K562 (cell line): ENCODE measurements at regions not wholly inside any gene's neighbourhood (a gene's known extent, or its start where the extent isn't known, plus 50 kb on each side); places are given as distances from the start of the nearest gene placed in this dataset.

Experiments used
- ATAC-seq: fragments of 200-7000 bp; cut with Tn5 transposase; 3 replicates; pipeline ENCODE4 v1.9.1; 2020; ENCODE audit warnings: moderate library complexity
- BruUV-seq: library from RNA; stranded (reverse); fragments of 400-500 nt; replicated peaks from 2 replicates; lab custom pipeline; 2021; lab: Mats Ljungman, UMichigan
- CTCF ChIA-PET: fragments of 300-600 bp; formaldehyde crosslinking; extraction: SDS; loops from one replicate; lab custom pipeline; 2021; ENCODE audit warnings: low intra/inter-chr PET ratio; lab: Yijun Ruan, JAX
- POLR2A ChIA-PET: fragments of 300-600, 350-650 bp; sonication (Branson Sonifier 250); formaldehyde crosslinking; extraction: SDS; loops from one replicate; lab custom pipeline; 2021; ENCODE audit warnings: antibody characterized with exemption, inconsistent platforms; lab: Yijun Ruan, JAX
- DNase-seq, 4 experiments: peaks; one replicate each; pipeline versions ENCODE4 v3.0.0 to v3.0.0-alpha.2; 2011 to 2018; ENCODE audit warnings: low spot score in 3 of 4, mixed read lengths in 3 of 4; ENCODE audit errors: extremely low read depth in 1 of 4
- FAIRE-seq: peaks from 2 replicates; lab custom pipeline; 2011; peaks lifted over from hg19 to GRCh38; lab: Jason Lieb, UNC
- H2AFZ ChIP-seq: 2 replicates; pipeline ENCODE4 v1.6.0; 2011; ENCODE audit warnings: low read depth, low read length, control low read depth, inconsistent platforms
- H3K27ac ChIP-seq: fragments of 200-600 bp; 3 replicates; pipeline ENCODE4 v1.8.0; 2011; ENCODE audit warnings: low read depth, mild to moderate bottlenecking, control low read depth, inconsistent platforms, low read length, moderate library complexity, mixed read lengths; ENCODE audit errors: extremely low read depth
- H3K27me3 ChIP-seq, 2 experiments: fragments of 300-600 bp in 1 of 2; 2 replicates in 1 of 2; 3 replicates in 1 of 2; pipeline versions ENCODE4 v1.6.0 to v1.8.0; 2011; ENCODE audit warnings: inconsistent platforms in 2 of 2, low read length in 2 of 2, mild to moderate bottlenecking in 1 of 2, mixed read lengths in 1 of 2, moderate library complexity in 1 of 2; ENCODE audit not compliant: control insufficient read depth in 2 of 2, insufficient read depth in 2 of 2
- H3K36me3 ChIP-seq: fragments of 300-600 bp; 3 replicates; pipeline ENCODE4 v1.8.0; 2011; ENCODE audit warnings: mild to moderate bottlenecking, low read length, inconsistent platforms; ENCODE audit not compliant: control insufficient read depth, insufficient read depth
- H3K4me1 ChIP-seq, 2 experiments: fragments of 200-600 bp in 1 of 2; replicated peaks in 1 of 2; 2 replicates in 1 of 2; 3 replicates in 1 of 2; pipeline versions ENCODE4 v1.5.1 to v1.8.0; 2011; ENCODE audit warnings: inconsistent platforms in 2 of 2, low read length in 2 of 2, mild to moderate bottlenecking in 1 of 2, mixed read lengths in 1 of 2, moderate library complexity in 1 of 2; ENCODE audit not compliant: control insufficient read depth in 2 of 2, insufficient read depth in 2 of 2
- H3K4me2 ChIP-seq: 2 replicates; pipeline ENCODE4 v1.6.1; 2011; ENCODE audit warnings: low read length, control low read depth, inconsistent platforms, mixed read lengths; ENCODE audit not compliant: insufficient read depth
- H3K4me3 ChIP-seq: fragments of 200-600 bp; sonication (generic), shearing (Covaris generic); 2 replicates; pipeline ENCODE4 v1.5.1; 2016; ENCODE audit warnings: control low read depth, inconsistent platforms
- H3K79me2 ChIP-seq: fragments of 200-600 bp; 3 replicates; pipeline ENCODE4 v1.8.0; 2011; ENCODE audit warnings: low read length, inconsistent platforms; ENCODE audit not compliant: control insufficient read depth, insufficient read depth
- H3K9ac ChIP-seq, 2 experiments: 2 replicates each; pipeline versions ENCODE4 v1.6.0 to v1.6.1; 2011; ENCODE audit warnings: low read depth in 2 of 2, low read length in 2 of 2, control low read depth in 1 of 2, inconsistent platforms in 1 of 2, mild to moderate bottlenecking in 1 of 2, mixed read lengths in 1 of 2; ENCODE audit not compliant: insufficient read depth in 1 of 2
- H3K9me1 ChIP-seq: one replicate; pipeline ENCODE4 v1.6.0; 2011; ENCODE audit warnings: inconsistent platforms, mild to moderate bottlenecking, low read length, moderate library complexity; ENCODE audit not compliant: control insufficient read depth, insufficient read depth
- H3K9me3 ChIP-seq: replicated peaks from 2 replicates; pipeline ENCODE4 v1.5.1; 2011; ENCODE audit warnings: low read depth, low read length, inconsistent platforms; ENCODE audit not compliant: control insufficient read depth, insufficient read depth
- H4K20me1 ChIP-seq: replicated peaks from 2 replicates; pipeline ENCODE4 v1.6.1; 2011; ENCODE audit warnings: low read length, inconsistent platforms, mixed read lengths; ENCODE audit not compliant: control insufficient read depth, insufficient read depth
- CSDE1 ChIP-seq, 2 experiments: fragments of 450-650 bp; IDR thresholded peaks; 2 replicates each; pipeline ENCODE4 v1.6.1; 2016; ENCODE audit warnings: mild to moderate bottlenecking in 1 of 2
- EZH2 ChIP-seq: IDR thresholded peaks from 2 replicates; pipeline ENCODE4 v1.6.1; 2012; ENCODE audit warnings: low read depth, mild to moderate bottlenecking, inconsistent platforms, low read length, borderline replicate concordance
- HNRNPLL ChIP-seq: fragments of 200-400 bp; formaldehyde crosslinking; IDR thresholded peaks from 2 replicates; pipeline ENCODE4 v1.6.1; 2017; ENCODE audit warnings: low read length, low read depth, mild to moderate bottlenecking; ENCODE audit not compliant: poor library complexity, severe bottlenecking
- IRF1 ChIP-seq: sonication (generic); formaldehyde crosslinking; IDR thresholded peaks from 2 replicates; pipeline ENCODE4 v1.8.0; 2022; ENCODE audit warnings: missing genetic modification reagents, mild to moderate bottlenecking, borderline replicate concordance
- KLF13 ChIP-seq: fragments of 450-650 bp; IDR thresholded peaks from 2 replicates; pipeline ENCODE4 v1.6.1; 2016; ENCODE audit warnings: missing genetic modification characterization, low read depth, mild to moderate bottlenecking, missing compliant biosample characterization, moderate library complexity, borderline replicate concordance
- LCOR ChIP-seq: sonication (generic); formaldehyde crosslinking; IDR thresholded peaks from 2 replicates; pipeline ENCODE4 v1.8.0; 2022; ENCODE audit warnings: mild to moderate bottlenecking, missing genetic modification reagents
- PHTF2 ChIP-seq: fragments of 250-450 bp; sonication (Bioruptor Pico); IDR thresholded peaks from 2 replicates; pipeline ENCODE4 v1.5.0; 2021; ENCODE audit warnings: mild to moderate bottlenecking
- RBFOX2 ChIP-seq: fragments of 200-400 bp; formaldehyde crosslinking; IDR thresholded peaks from 2 replicates; pipeline ENCODE4 v1.6.1; 2017; ENCODE audit warnings: low read depth, mild to moderate bottlenecking, low read length, moderate library complexity
- RBM14 ChIP-seq: fragments of 200-400 bp; formaldehyde crosslinking; IDR thresholded peaks from 2 replicates; pipeline ENCODE4 v1.6.1; 2018; ENCODE audit warnings: low read depth, mild to moderate bottlenecking, low read length, moderate library complexity, borderline replicate concordance; ENCODE audit not compliant: insufficient read depth
- RFX5 ChIP-seq: IDR thresholded peaks from 2 replicates; pipeline ENCODE4 v1.6.1; 2011; ENCODE audit warnings: low read depth, mild to moderate bottlenecking, improper control_type of control experiment, low read length
- RFX7 ChIP-seq: fragments of 250-450 bp; sonication (Bioruptor Pico); IDR thresholded peaks from 2 replicates; pipeline ENCODE4 v1.5.1; 2021; ENCODE audit warnings: mild to moderate bottlenecking
- SMAD1 ChIP-seq: fragments of 150-350 bp; IDR thresholded peaks from 2 replicates; pipeline ENCODE4 v1.6.1; 2014; ENCODE audit warnings: low read length, low read depth; ENCODE audit not compliant: partially characterized antibody
- TRIM24 ChIP-seq, 2 experiments: fragments of 450-650 bp; IDR thresholded peaks; 2 replicates each; pipeline ENCODE4 v1.6.1; 2016
- TRIM25 ChIP-seq: fragments of 450-650 bp; IDR thresholded peaks from 2 replicates; pipeline ENCODE4 v1.7.0; 2016; ENCODE audit warnings: borderline replicate concordance
- ZNF140 ChIP-seq: fragments of 250-450 bp; sonication (Bioruptor Pico); IDR thresholded peaks from 2 replicates; pipeline ENCODE4 v1.8.0; 2021; ENCODE audit warnings: moderate library complexity, mild to moderate bottlenecking, inconsistent platforms
- ZNF263 ChIP-seq: sonication (generic); formaldehyde crosslinking; IDR thresholded peaks from 2 replicates; pipeline ENCODE4 v1.8.0; 2022; ENCODE audit warnings: mild to moderate bottlenecking, missing genetic modification reagents, borderline replicate concordance
- ZNF41 ChIP-seq: fragments of 250-450 bp; sonication (Bioruptor Pico); conservative IDR thresholded peaks from 2 replicates; pipeline ENCODE4 v1.4.0; 2020; ENCODE audit warnings: mild to moderate bottlenecking
- ZSCAN32 ChIP-seq: fragments of 450-650 bp; formaldehyde crosslinking; IDR thresholded peaks from 2 replicates; pipeline ENCODE4 v1.4.0; 2020; ENCODE audit warnings: mild to moderate bottlenecking, moderate library complexity
- WGBS: fragments of 100-300 bp; shearing (Covaris generic); methylation state at CpG from one replicate; pipeline ENCODE4 v1.1.6; 2016; ENCODE audit warnings: low coverage, mixed read lengths; ENCODE audit not compliant: insufficient coverage; ENCODE audit errors: missing lambda C conversion rate; 5-methylcytosine and 5-hydroxymethylcytosine counted together
- in situ Hi-C: fragments of 300-500 bp; cut with MboI; formaldehyde crosslinking; loops from 4 replicates; pipeline ENCODE4 v1.15.0; 2018; ENCODE audit warnings: inconsistent platforms, mixed read lengths
- intact Hi-C: fragments of 100-400 bp; cut with micrococcal nuclease; formaldehyde crosslinking; loops from 2 replicates; pipeline ENCODE4 v1.14.2; 2022

- TF ChIP-seq IRF1 (no peak), LCOR (CRISPR knock-in tag) (no peak), TRIM24 (IDR thresholded peaks at IDR 0.05) (0 out of 4 replicates have a peak, but pooled peaks of 1 of the 2 experiments have one; percentile 29), RBFOX2 (no peak)
Measured at GRCh38 chr7:138254444-138254843, 178.2 kb downstream of the AKR1D1 start (continued).

GRCh38 chr7:138257459-138258196, 181.4 kb downstream of the AKR1D1 start:
- Histone ChIP-seq H3K36me3 (no peaks in the 10 kb centered on the region), H3K4me1 (peaks cover 0 to 26% of the 10 kb centered on the region in 2 experiments; a peak in 4 of 5 replicates), H3K4me2 (peak overlapping the region; percentile 16; the same call in 1 of the 2 replicates), H3K79me2 (no peaks in the 10 kb centered on the region), H4K20me1 (no peaks in the 10 kb centered on the region), H3K4me3 (no peak overlapping the region), H3K27ac (peak overlapping the region; percentile 87), H3K9me3 (peaks cover 19% of the 10 kb centered on the region), H2AFZ (peak overlapping the region; percentile 74), H3K27me3 (no peaks in the 10 kb centered on the region), H3K9ac (peak overlapping the region in 1 of 2 experiments; percentile 11; a peak in 1 of 4 replicates), H3K9me1 (no peaks in the 10 kb centered on the region)
- 1% methylated on average over 10 of the region's 10 CpGs for WGBS
- BruUV-seq: no TSS peak
- ChIA-PET POLR2A (interaction anchor here (0.6 to 2.2 kb wide), 12 partner anchors 10 to 787 kb away, joined by 3 to 6 read pairs (median 3); no protein-coding TSS in a partner anchor), CTCF (no interaction called here)
- peak; percentile 93 for FAIRE-seq
- ATAC-seq: peak; percentile 87
- DNase-seq: peak; percentile 80 to 93 (median 87)
- intact Hi-C loops (loop anchor here (1.0 to 10.0 kb wide), 5 partner anchors 14 to 253 kb away; partner anchors contain the start of genes CREB3L2 and TRIM24), in situ Hi-C loops (no loop called here)
- TF ChIP-seq ZNF41 (CRISPR knock-in tag) (peak; percentile 99), RBM14 (no peak), EZH2 (peak; percentile 94; the same call in 1 of the 2 replicates), ZNF263 (CRISPR knock-in tag) (no peak), PHTF2 (CRISPR knock-in tag) (peak; percentile 97), ZNF140 (CRISPR knock-in tag) (peak; percentile 97), HNRNPLL (no peak), KLF13 (tag) (peak; percentile 99), RFX7 (peak; percentile 91), CSDE1 (IDR thresholded peaks at IDR 0.05) (peak; percentile 17 to 44; a peak in 1 of 4 replicates), TRIM25 (peak; percentile 94), SMAD1 (peak; percentile 98), ZSCAN32 (CRISPR knock-in tag) (peak; percentile 96), RFX5 (peak; percentile 21; the same call in 1 of the 2 replicates)
